ENCODE measurements at regions not wholly inside any gene's neighbourhood (a gene's known extent, or its start where the extent isn't known, plus 50 kb on each side); places are given as distances from the start of the nearest gene placed in this dataset.

DNA sequence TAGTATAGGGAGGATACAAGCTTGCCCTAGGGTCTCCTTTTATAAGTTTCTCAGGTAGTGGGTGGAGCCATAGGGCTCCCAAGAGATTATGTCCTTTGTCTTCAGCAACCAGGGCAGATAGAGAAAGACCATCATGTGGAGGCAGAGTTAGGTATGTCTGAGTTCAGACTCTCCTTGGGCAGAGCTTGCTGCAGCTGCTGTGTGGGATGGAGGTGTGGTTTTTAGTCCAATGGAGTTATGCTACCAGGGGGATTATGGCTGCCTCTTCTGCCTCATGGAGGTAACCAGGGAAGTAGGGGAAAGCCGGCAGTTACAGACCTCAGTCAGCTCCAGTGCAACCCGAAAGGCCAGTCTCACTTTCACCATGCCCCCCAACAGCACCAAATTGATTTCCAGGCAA lies 220.5 kb downstream of the NECTIN3 start:
- TF ChIP-seq, protein P1, sequence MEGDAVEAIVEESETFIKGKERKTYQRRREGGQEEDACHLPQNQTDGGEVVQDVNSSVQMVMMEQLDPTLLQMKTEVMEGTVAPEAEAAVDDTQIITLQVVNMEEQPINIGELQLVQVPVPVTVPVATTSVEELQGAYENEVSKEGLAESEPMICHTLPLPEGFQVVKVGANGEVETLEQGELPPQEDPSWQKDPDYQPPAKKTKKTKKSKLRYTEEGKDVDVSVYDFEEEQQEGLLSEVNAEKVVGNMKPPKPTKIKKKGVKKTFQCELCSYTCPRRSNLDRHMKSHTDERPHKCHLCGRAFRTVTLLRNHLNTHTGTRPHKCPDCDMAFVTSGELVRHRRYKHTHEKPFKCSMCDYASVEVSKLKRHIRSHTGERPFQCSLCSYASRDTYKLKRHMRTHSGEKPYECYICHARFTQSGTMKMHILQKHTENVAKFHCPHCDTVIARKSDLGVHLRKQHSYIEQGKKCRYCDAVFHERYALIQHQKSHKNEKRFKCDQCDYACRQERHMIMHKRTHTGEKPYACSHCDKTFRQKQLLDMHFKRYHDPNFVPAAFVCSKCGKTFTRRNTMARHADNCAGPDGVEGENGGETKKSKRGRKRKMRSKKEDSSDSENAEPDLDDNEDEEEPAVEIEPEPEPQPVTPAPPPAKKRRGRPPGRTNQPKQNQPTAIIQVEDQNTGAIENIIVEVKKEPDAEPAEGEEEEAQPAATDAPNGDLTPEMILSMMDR (IDR thresholded peaks at IDR 0.05): no peak
- TF ChIP-seq POLR2A (IDR thresholded peaks at IDR 0.05): no peak

All from testis (tissue), 2 donors.